ENCODE measurements at regions not wholly inside any gene's neighbourhood (a gene's known extent, or its start where the extent isn't known, plus 50 kb on each side); places are given as distances from the start of the nearest gene placed in this dataset.
"Not testable (repeated sequence)": the region's sequence is repeated elsewhere in the genome, so short reads cannot be mapped to it uniquely, and the experiment has no call there.

- not testable (repeated sequence) for DNase-seq (ENCODE audit: low read depth, low spot score)
Observed at GRCh38 chr9:88849878-88850277, 141.4 kb upstream of the S1PR3 start.

GRCh38 chr9:88852794-88853193 lies 138.5 kb upstream of the S1PR3 start:
- DNase-seq (ENCODE audit: low read depth, low spot score), result peak; percentile 89

- DNase-seq (ENCODE audit: low read depth, low spot score), result no peak
Observed at GRCh38 chr9:88870627-88871026, 120.6 kb upstream of the S1PR3 start.

GRCh38 chr9:88871669-88872068 lies 119.6 kb upstream of the S1PR3 start:
- no peak for DNase-seq (ENCODE audit: low read depth, low spot score)

GRCh38 chr9:88872192-88872946 lies 118.9 kb upstream of the S1PR3 start:
- no peak for DNase-seq (ENCODE audit: low read depth, low spot score)

GRCh38 chr9:88873635-88874034 lies 117.6 kb upstream of the S1PR3 start:
- DNase-seq (ENCODE audit: low read depth, low spot score), result no peak

GRCh38 chr9:88874391-88874790 lies 116.9 kb upstream of the S1PR3 start:
- DNase-seq (ENCODE audit: low read depth, low spot score), result no peak

- no peak for DNase-seq (ENCODE audit: low read depth, low spot score)
Observed at GRCh38 chr9:88875400-88876120, 115.7 kb upstream of the S1PR3 start.

GRCh38 chr9:88880199-88880598 lies 111.1 kb upstream of the S1PR3 start:
- DNase-seq (ENCODE audit: low read depth, low spot score), result no peak

GRCh38 chr9:88884291-88884690 lies 107.0 kb upstream of the S1PR3 start:
- not testable (repeated sequence) for DNase-seq (ENCODE audit: low read depth, low spot score)

GRCh38 chr9:88886762-88887161 lies 104.5 kb upstream of the S1PR3 start:
- not testable (repeated sequence) for DNase-seq (ENCODE audit: low read depth, low spot score)

GRCh38 chr9:88889386-88889785 lies 101.9 kb upstream of the S1PR3 start:
- DNase-seq (ENCODE audit: low read depth, low spot score), result no peak

GRCh38 chr9:88890546-88890945 lies 100.7 kb upstream of the S1PR3 start:
- DNase-seq (ENCODE audit: low read depth, low spot score), result no peak

GRCh38 chr9:88891040-88891439 lies 100.2 kb upstream of the S1PR3 start:
- no peak for DNase-seq (ENCODE audit: low read depth, low spot score)

- DNase-seq (ENCODE audit: low read depth, low spot score), result no peak
Observed at GRCh38 chr9:88892724-88893123, 98.5 kb upstream of the S1PR3 start.

- DNase-seq (ENCODE audit: low read depth, low spot score), result no peak
Observed at GRCh38 chr9:88897081-88897480, 94.2 kb upstream of the S1PR3 start.

- no peak for DNase-seq (ENCODE audit: low read depth, low spot score)
Observed at GRCh38 chr9:88898039-88898720, 93.1 kb upstream of the S1PR3 start.

- no peak for DNase-seq (ENCODE audit: low read depth, low spot score)
Observed at GRCh38 chr9:88905506-88905905, 85.8 kb upstream of the S1PR3 start.

- DNase-seq (ENCODE audit: low read depth, low spot score), result no peak
Observed at GRCh38 chr9:88915916-88916315, 75.4 kb upstream of the S1PR3 start.

GRCh38 chr9:88916894-88917293 lies 74.4 kb upstream of the S1PR3 start:
- no peak for DNase-seq (ENCODE audit: low read depth, low spot score)

GRCh38 chr9:88917375-88917774 lies 73.9 kb upstream of the S1PR3 start:
- no peak for DNase-seq (ENCODE audit: low read depth, low spot score)

GRCh38 chr9:88918537-88918936 lies 72.7 kb upstream of the S1PR3 start:
- not testable (repeated sequence) for DNase-seq (ENCODE audit: low read depth, low spot score)

- no peak for DNase-seq (ENCODE audit: low read depth, low spot score)
Observed at GRCh38 chr9:88920645-88921044, 70.6 kb upstream of the S1PR3 start.
